CD4-positive, alpha-beta T cell treated with Interleukin-12 subunit alpha and Interleukin-12 subunit beta, for 1 hour (primary cell): ENCODE measurements at regions not wholly inside any gene's neighbourhood (a gene's known extent, or its start where the extent isn't known, plus 50 kb on each side); places are given as distances from the start of the nearest gene placed in this dataset.

Experiments
- DNase-seq: peaks from one replicate; pipeline ENCODE4 v3.0.0-alpha.2; 2020

DNA sequence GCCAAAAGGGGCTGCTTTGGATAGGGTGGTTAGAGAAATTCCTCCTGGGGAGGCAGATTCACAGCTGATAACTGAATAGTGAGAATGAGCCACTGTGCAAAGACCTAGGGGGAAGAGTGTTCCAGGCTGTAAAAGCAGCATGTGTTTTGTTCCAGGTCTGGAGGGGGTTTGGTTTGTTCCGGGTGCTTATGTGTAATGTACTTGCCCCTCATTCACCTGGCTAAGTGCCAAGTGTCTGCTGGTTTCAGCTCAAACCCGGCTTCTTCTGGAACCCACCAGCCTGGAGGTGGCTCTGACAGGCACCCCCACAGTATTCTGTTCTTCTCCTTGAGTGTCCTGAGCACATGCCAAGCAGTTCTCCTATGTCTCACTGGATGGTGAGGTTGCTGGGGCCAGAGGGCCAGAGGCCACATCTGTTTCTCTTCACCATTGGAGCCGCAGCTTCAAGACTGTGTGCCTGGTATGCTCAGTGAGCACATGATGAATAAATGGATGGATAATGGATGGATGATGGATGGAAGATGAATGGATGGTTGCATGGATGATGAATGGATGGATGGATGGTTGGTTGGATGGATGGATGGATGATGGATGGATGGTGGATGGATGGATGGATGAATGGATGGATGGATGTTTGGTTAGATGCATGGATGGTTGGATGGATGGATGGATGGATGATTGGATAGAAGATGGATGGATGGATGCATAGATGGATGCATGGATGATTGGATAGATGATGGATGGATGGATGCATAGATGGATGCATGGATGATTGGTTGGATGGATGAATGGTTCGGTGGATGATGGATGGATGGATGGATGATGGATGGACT lies 227.6 kb downstream of the BMP7 start:
- no peak for DNase-seq

GRCh38 chr20:57040466-57040865 lies 226.0 kb downstream of the BMP7 start:
- DNase-seq = no peak

DNA sequence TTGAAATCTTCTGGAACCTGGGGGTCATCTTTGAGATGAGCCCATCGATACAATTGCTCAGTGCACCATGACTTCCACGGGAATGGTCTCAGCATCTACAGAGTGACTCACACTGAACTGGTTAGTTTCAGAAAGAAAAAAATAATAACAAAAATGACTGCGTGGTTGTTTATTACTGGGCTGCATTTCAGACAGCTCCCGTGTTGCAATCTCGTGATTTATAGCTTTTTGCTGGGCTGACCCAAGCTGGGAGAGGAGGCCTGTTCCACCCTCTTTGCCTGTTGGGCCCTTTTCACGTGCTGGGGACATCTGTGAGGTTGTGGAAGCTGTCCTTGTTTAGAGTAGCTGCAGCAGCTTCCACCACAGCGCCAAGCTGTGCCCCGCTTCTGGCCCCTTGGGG lies 225.5 kb downstream of the BMP7 start:
- no peak for DNase-seq

DNA sequence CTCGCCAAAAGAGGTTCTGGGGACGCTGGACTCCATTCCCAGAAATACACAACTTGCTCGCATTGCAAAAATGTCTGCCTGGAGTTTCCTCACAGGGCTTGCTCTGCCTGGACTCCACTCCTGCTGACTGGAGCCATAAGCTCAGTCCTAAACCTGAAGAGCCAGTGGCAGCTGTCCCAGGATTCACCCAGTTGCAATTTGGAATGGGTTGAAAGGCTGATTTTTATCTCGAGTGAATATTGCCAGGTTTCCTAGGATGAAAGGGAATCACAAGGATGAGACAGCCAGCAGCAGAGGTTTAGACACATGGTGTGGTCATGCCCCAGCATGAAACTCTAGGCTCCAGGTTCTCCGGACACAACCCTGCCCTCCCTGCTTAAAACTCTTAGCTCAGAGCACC lies 223.3 kb downstream of the BMP7 start:
- no peak for DNase-seq

DNA sequence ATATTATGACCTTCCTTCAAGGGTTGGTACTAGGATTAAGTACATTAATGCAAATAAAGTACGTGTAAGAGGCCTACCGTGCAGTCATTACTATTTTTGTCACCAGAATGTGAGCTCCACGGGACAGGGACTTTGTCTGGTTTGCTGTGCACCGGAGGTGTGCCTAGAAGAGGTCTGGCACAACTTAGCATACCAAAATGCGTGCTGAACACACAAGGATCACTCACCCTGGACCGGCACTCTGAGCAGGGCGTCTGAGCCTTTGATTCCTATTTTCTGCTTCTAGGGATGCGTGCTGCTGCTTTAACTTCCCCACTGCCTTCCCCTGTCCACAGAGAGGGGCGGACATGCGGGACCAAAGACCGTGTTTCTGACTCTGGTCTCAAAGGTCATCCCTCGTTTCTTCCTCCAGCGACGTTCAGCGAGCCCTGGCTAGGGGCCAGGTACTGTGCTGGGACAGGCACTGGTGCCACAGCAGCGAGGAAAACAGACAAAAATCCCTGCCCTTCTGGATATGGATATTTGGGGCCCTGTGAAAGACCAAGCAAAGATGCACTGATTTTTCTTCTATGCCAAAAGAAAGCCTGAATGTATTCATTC lies 222.7 kb downstream of the BMP7 start:
- DNase-seq = no peak

DNA sequence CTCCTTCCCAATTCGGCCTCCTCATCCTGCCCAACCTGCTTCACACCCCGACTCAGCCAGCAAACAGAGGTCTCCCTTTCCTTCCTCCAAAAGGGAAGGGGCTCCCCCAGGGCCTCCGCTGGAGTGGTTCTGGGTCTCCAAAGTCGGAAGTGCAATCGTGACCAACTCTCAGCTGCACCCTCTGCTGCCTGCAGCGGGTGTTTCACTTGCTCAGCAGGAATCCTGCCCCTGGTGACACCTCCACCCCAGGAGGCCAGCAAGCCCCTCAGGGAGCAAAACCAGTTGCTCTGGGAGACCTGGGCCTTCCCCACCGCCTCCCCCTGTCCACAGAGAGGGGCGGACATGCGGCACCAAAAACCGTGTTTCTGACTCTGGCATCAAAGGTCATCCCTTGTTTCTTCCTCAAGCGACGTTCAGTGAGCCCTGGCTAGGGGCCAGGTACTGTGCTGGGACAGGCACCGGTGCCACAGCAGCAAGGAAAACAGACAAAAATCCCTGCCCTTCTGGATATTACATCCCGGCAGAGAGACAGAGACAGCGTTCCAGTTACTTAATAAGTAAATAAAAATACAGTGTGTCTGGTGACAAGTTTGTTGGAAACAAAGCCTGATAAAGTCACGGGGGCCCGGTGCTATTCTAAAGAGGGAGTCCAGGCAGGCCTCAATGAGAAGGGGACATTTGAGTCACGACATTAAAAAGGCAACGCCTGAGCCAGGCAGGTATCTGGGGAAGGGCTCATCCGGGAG lies 219.0 kb downstream of the BMP7 start:
- DNase-seq = no peak

DNA sequence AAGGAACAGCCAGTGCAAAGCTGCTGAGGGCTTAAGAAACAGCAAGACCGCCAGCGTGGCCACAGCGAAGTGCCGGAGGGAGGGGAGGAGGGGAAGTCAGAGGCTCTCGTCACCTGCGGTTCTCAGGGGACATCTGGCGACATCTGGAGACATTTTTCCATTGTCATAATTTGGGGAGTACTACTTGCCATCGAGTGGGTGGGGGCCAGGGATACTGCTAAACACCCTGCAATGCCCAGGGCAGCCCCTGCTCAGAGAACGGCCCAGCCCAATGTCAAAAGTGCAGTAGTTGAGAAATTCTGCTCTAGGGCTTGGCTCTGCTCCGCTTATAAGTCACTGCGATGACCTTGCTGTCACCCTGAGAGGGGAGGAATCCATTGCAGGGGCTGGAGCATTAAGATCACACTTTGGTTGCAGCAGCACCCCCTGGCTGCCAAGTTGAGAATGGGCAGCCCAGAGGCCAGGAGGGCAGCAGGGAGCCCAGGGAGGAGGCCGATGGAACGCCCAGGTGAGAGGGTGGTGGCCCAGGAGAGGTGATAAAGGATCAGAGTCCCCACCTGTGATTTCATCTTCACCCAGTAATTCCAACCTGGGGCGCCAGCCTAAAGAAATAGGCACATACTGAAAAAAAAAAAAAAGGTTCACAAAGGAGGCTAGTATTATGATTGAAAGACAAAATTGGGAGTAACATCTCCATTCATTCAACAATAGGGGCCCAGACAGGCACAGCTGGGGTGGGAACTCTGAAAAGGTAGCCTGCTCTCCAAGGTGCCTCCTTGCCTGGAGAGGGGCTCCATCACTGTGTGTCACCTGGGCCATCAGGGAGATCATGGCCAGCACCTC lies 218.2 kb downstream of the BMP7 start:
- DNase-seq = no peak

GRCh38 chr20:57049296-57049695 lies 217.1 kb downstream of the BMP7 start:
- no peak for DNase-seq

GRCh38 chr20:57051096-57051495 lies 215.3 kb downstream of the BMP7 start:
- no peak for DNase-seq

DNA sequence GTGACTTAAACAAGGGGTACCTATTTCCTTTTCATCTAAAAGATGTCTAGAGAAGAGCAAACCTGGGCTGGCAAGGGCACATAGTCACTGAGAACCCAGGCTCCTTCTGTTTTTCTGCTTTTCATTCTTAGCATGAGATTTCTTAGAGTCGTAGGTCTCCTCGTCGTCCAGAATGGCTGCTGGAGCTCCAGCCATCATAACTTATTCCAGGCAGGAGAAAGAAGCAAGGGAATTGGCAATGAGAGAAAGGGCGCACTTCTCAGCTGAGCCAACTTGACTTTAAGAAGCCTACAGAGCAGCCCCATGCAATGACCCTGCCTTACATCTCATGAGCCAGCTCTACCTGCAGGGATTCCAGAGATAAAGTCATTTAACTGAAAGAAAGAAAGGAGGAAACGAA lies 213.4 kb downstream of the BMP7 start:
- DNase-seq = no peak

- DNase-seq = no peak
These were observed 212.5 kb downstream of the BMP7 start for GRCh38 chr20:57053793-57054552.

GRCh38 chr20:57055345-57055744 lies 211.1 kb downstream of the BMP7 start:
- DNase-seq = no peak

DNA sequence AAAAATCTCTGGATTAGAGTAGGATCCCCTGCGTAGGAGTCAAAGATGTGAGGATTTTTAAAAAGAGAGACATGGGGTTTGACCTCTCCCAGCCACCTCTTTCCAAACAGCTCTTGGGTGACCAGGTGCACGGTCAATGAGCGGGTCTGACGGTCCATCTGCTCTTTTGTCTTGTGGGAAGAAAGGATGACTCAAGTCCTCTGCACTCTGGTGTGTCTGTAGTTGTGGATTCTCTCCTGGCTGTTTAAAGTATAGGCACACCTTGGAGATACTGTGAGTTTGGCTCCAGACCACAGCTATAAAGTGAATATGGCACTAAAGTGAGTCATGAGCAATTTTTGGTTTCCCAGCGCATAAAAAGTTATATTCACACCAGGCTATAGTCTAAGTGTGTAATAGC lies 209.8 kb downstream of the BMP7 start:
- no peak for DNase-seq

DNA sequence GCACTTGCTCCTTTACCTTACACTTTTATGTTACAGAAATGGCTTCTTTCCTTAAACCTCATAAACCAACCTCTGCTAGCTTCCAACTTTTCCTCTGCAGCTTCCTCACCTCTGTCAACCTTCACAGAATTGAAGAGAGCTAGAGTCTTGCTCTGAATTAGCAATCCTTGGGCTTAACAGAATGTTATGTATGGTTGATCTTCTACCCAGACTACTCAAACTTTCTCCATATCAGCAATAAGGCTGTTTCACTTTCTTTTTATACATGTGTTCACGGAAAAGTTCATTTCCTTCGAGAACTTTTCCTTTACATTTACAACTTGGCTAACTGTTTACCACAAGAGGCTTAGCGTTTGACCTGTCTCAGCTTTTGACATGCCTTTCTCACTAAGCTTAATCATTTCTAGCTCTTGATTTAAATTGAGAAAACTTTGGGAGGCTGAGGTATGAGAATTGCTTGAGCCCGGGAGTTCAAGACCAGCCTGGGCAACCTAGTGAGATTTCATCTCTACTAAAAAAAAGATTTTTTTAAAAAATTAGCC lies 207.3 kb downstream of the BMP7 start:
- no peak for DNase-seq

DNA sequence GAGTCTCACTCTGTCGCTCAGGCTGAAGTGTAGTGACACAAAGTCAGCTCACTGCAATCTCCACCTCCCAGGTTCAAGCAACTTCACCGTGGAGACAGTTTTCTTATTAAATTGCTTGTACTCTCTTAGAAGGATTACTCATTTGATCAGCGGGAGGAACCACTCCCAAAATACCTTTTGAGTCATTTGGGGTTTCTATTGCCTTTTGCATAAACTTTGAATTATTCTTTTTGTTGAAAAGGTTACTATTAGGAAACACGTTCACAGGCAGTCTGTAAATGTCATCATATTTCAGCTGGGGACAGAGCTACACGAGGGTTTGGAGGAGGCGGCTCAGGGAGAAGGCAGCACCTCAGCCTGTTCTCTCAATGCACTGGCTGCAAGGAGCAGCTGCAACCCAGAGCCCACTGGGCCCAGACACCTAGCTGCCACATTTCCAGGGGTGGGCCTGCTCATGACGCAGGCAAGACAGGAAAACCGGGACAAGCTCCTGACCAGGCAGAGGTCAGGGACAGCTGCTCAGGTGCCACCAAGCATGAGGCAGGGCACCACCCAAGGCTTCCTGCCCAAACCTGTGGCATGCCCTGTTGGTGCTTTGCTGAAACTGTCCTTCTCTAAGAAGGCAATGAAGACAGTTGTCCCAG lies 205.9 kb downstream of the BMP7 start:
- DNase-seq = no peak

DNA sequence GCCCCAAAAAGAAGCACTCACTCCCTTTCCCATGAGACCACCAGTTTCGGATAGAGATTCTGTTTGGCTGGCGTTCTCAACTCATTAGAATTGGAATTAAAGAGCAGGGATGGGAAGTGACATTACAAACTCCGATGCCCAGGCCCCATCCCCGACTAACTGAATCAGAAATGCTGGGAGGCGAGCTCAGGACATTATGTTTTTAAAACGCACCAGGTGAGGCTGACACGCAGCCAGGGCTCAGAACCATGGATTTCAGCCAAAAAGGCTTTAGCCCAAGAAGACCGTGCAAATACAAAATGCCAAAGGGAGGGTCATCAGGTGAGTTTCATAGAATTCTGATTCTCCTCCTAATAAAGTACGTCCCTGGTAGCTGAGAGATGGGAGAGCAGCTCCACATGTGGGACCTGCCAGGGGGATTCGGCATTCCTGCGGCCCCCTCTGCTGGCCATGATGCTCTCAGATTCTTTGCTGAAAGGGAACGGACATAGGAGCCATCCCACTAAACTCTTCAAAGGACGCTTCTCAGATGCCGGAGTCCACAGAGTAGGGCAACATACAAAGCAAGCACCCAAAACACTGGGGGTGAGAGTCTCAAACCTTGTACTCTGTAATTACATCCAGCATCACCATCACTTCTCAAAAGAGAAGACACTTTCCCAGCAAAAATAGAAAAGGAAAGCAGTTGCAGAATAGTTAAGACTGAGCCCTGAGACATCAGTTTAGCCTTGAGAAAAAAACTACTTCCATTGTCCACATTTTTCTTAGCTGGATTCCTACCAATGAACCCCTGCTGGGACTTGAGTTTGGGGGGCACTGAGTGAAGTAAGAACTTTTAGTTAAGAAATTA lies 205.2 kb downstream of the BMP7 start:
- DNase-seq = no peak

- DNase-seq = no peak
These were observed 204.2 kb downstream of the BMP7 start for GRCh38 chr20:57062241-57062640.

- no peak for DNase-seq
These were observed 203.7 kb downstream of the BMP7 start for GRCh38 chr20:57062696-57063270.

GRCh38 chr20:57064836-57065235 lies 201.6 kb downstream of the BMP7 start:
- no peak for DNase-seq

- DNase-seq = no peak
These were observed 200.8 kb downstream of the BMP7 start for GRCh38 chr20:57065646-57066045.
